Glutamatergic neuron (in vitro differentiated cells): ENCODE measurements at regions not wholly inside any gene's neighbourhood (a gene's known extent, or its start where the extent isn't known, plus 50 kb on each side); places are given as distances from the start of the nearest gene placed in this dataset.

ENCODE experiments used
- DNase-seq: peaks from one replicate; pipeline ENCODE4 v3.0.0; 2022
- H3K27ac Mint-ChIP-seq: one replicate; pipeline ENCODE4 v1.8.0; 2020; ENCODE audit warnings: mild to moderate bottlenecking, mixed read lengths, inconsistent platforms; ENCODE audit not compliant: unreplicated experiment
- H3K27me3 Mint-ChIP-seq: one replicate; pipeline ENCODE4 v1.8.0; 2020; ENCODE audit warnings: mild to moderate bottlenecking, moderate library complexity, mixed read lengths, inconsistent platforms; ENCODE audit not compliant: unreplicated experiment
- H3K36me3 Mint-ChIP-seq: one replicate; pipeline ENCODE4 v1.8.0; 2020; ENCODE audit warnings: mild to moderate bottlenecking, mixed read lengths, inconsistent platforms; ENCODE audit not compliant: unreplicated experiment
- H3K4me1 Mint-ChIP-seq: one replicate; pipeline ENCODE4 v1.8.0; 2020; ENCODE audit warnings: mild to moderate bottlenecking, low read depth, mixed read lengths, inconsistent platforms; ENCODE audit not compliant: unreplicated experiment
- H3K4me3 Mint-ChIP-seq: one replicate; pipeline ENCODE4 v1.8.0; 2020; ENCODE audit warnings: mild to moderate bottlenecking, mixed read lengths, inconsistent platforms; ENCODE audit not compliant: unreplicated experiment
- H3K9me3 Mint-ChIP-seq: one replicate; pipeline ENCODE4 v1.8.0; 2020; ENCODE audit warnings: mild to moderate bottlenecking, moderate library complexity, mixed read lengths, inconsistent platforms; ENCODE audit not compliant: unreplicated experiment
- CTCF ChIP-seq: fragments of 200-600 bp; sonication (generic); IDR thresholded peaks from one replicate; pipeline ENCODE4 v1.5.0; 2021; ENCODE audit not compliant: partially characterized antibody, unreplicated experiment

- Mint-ChIP-seq H3K9me3 (peaks cover 1% of the 10 kb centered on the region), H3K4me3 (no peak overlapping the region), H3K27ac (no peak overlapping the region), H3K27me3 (no peaks in the 10 kb centered on the region), H3K4me1 (no peaks in the 10 kb centered on the region), H3K36me3 (no peaks in the 10 kb centered on the region)
- TF ChIP-seq CTCF: no peak
- no peak for DNase-seq
Measured at GRCh38 chr3:168806871-168807270, 711.1 kb upstream of the GOLIM4 start.

DNA sequence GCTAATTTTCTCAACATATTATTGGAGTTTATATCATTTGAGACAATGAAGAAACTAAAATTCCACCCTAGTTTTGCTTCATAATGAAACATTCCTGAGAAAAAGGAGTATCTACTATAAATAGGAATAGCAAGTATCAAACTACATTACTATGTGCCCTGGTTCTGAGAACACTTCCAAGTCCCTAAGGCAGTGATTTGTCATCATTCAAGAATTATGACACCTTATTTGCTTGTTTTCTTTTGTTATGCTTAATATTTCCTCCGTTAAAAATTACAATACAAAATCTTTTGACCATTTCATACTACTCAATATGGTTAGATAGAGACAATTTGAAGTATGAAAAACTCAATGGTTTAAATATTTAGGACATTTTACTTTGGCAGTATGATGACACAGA, 707.8 kb upstream of the GOLIM4 start:
- no peak overlapping the region for H3K27ac Mint-ChIP-seq
- no peak for DNase-seq
- H3K9me3 Mint-ChIP-seq: peaks cover 1% of the 10 kb centered on the region
- H3K4me1 Mint-ChIP-seq: peaks cover 7% of the 10 kb centered on the region
- TF ChIP-seq CTCF: no peak
- peaks cover 3% of the 10 kb centered on the region for H3K27me3 Mint-ChIP-seq
- H3K36me3 Mint-ChIP-seq: no peaks in the 10 kb centered on the region
- H3K4me3 Mint-ChIP-seq: no peak overlapping the region

GRCh38 chr3:168802766-168803165, 707.0 kb upstream of the GOLIM4 start:
- Mint-ChIP-seq H3K27ac (no peak overlapping the region), H3K4me1 (peaks cover 7% of the 10 kb centered on the region), H3K36me3 (no peaks in the 10 kb centered on the region), H3K4me3 (no peak overlapping the region), H3K9me3 (peaks cover 1% of the 10 kb centered on the region), H3K27me3 (peaks cover 3% of the 10 kb centered on the region)
- no peak for TF ChIP-seq CTCF
- no peak for DNase-seq

DNA sequence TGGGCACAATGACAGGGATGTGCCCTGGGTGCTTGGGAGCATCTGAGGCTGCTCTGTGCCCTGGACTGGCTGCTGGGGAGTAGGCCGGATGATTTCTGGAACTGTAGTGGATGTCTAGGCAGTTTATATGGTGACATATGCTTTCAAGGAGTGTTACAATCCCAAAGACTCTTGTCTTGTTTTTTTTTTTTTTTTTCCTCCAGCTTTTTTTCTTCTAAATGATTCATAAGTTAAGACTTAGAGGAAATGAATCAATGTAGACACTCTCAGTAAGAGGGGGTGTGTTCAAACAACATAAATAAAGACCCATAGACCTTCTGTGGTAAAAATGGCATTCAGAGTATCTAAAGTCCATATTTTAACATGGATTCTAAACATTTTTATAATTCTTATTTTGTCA, 706.1 kb upstream of the GOLIM4 start:
- peaks cover 1% of the 10 kb centered on the region for H3K9me3 Mint-ChIP-seq
- H3K36me3 Mint-ChIP-seq: no peaks in the 10 kb centered on the region
- no peak overlapping the region for H3K4me3 Mint-ChIP-seq
- no peak for TF ChIP-seq CTCF
- H3K27me3 Mint-ChIP-seq: peaks cover 3% of the 10 kb centered on the region
- peaks cover 7% of the 10 kb centered on the region for H3K4me1 Mint-ChIP-seq
- no peak for DNase-seq
- peak overlapping the region; percentile 73 for H3K27ac Mint-ChIP-seq

GRCh38 chr3:168796339-168796738, 700.6 kb upstream of the GOLIM4 start:
- Mint-ChIP-seq H3K27me3 (peaks cover 2% of the 10 kb centered on the region), H3K9me3 (peaks cover 2% of the 10 kb centered on the region), H3K4me1 (peaks cover 13% of the 10 kb centered on the region), H3K4me3 (no peak overlapping the region), H3K36me3 (no peaks in the 10 kb centered on the region), H3K27ac (no peak overlapping the region)
- no peak for TF ChIP-seq CTCF
- no peak for DNase-seq
